ENCODE measurements at regions not wholly inside any gene's neighbourhood (a gene's known extent, or its start where the extent isn't known, plus 50 kb on each side); places are given as distances from the start of the nearest gene placed in this dataset.

GRCh38 chr6:2387445-2387844 is 142.0 kb upstream of the GMDS start:
- no peak for ATAC-seq (ENCODE audit: insufficient read depth, low FRiP score)
- no peak overlapping the region for H3K9ac ChIP-seq (ENCODE audit: insufficient read depth in 1 of 2, low read length in 2 of 2)
- no peak overlapping the region for H3K4me3 ChIP-seq
- H3K4me1 ChIP-seq (ENCODE audit: control insufficient read depth in 5 of 5, insufficient read depth in 5 of 5, low read length in 5 of 5): no peaks in the 10 kb centered on the region
- 90 to 92% methylated on average over 3 of the region's 3 CpGs for WGBS, 2 donors
- H3K9me3 ChIP-seq (ENCODE audit: control insufficient read depth in 4 of 4, insufficient read depth in 3 of 4, low read length in 3 of 4): peaks cover 0 to 3% (median 0%) of the 10 kb centered on the region in 4 donors
- H3K27me3 ChIP-seq (ENCODE audit: control insufficient read depth in 3 of 3, insufficient read depth in 3 of 3, low read length in 2 of 3): no peaks in the 10 kb centered on the region
- no peaks in the 10 kb centered on the region for H3K36me3 ChIP-seq (ENCODE audit: control insufficient read depth in 4 of 4, insufficient read depth in 4 of 4, low read length in 4 of 4)
- H3K27ac ChIP-seq (ENCODE audit: low read depth in 1 of 2, low read length in 1 of 2): no peak overlapping the region
- DNase-seq: no peak
- no peak for TF ChIP-seq CTCF (IDR thresholded peaks at IDR 0.05; ENCODE audit: control extremely low read depth, extremely low read depth)

GRCh38 chr6:2385471-2385983 is 140.1 kb upstream of the GMDS start:
- Histone ChIP-seq H3K4me3 (no peak overlapping the region), H3K9ac (ENCODE audit: insufficient read depth in 1 of 2, low read length in 2 of 2) (no peak overlapping the region), H3K4me1 (ENCODE audit: control insufficient read depth in 5 of 5, insufficient read depth in 5 of 5, low read length in 5 of 5) (no peaks in the 10 kb centered on the region), H3K27me3 (ENCODE audit: control insufficient read depth in 3 of 3, insufficient read depth in 3 of 3, low read length in 2 of 3) (no peaks in the 10 kb centered on the region), H3K36me3 (ENCODE audit: control insufficient read depth in 4 of 4, insufficient read depth in 4 of 4, low read length in 4 of 4) (no peaks in the 10 kb centered on the region), H3K27ac (ENCODE audit: low read depth in 1 of 2, low read length in 1 of 2) (no peak overlapping the region), H3K9me3 (ENCODE audit: control insufficient read depth in 4 of 4, insufficient read depth in 3 of 4, low read length in 3 of 4) (peaks cover 0 to 3% (median 0%) of the 10 kb centered on the region in 4 donors)
- 92 to 94% methylated on average over 9 of the region's 9 CpGs for WGBS, 2 donors
- no peak for DNase-seq
- no peak for ATAC-seq (ENCODE audit: insufficient read depth, low FRiP score)
- TF ChIP-seq CTCF (IDR thresholded peaks at IDR 0.05; ENCODE audit: control extremely low read depth, extremely low read depth): no peak

- Histone ChIP-seq H3K9me3 (ENCODE audit: control insufficient read depth in 4 of 4, insufficient read depth in 3 of 4, low read length in 3 of 4) (peaks cover 0 to 3% (median 0%) of the 10 kb centered on the region in 4 donors), H3K4me1 (ENCODE audit: control insufficient read depth in 5 of 5, insufficient read depth in 5 of 5, low read length in 5 of 5) (no peaks in the 10 kb centered on the region), H3K27ac (ENCODE audit: low read depth in 1 of 2, low read length in 1 of 2) (no peak overlapping the region), H3K9ac (ENCODE audit: insufficient read depth in 1 of 2, low read length in 2 of 2) (no peak overlapping the region), H3K4me3 (no peak overlapping the region), H3K36me3 (ENCODE audit: control insufficient read depth in 4 of 4, insufficient read depth in 4 of 4, low read length in 4 of 4) (no peaks in the 10 kb centered on the region), H3K27me3 (ENCODE audit: control insufficient read depth in 3 of 3, insufficient read depth in 3 of 3, low read length in 2 of 3) (no peaks in the 10 kb centered on the region)
- TF ChIP-seq CTCF (IDR thresholded peaks at IDR 0.05; ENCODE audit: control extremely low read depth, extremely low read depth): no peak
- no peak for ATAC-seq (ENCODE audit: insufficient read depth, low FRiP score)
- DNase-seq: no peak
- WGBS, 2 donors: 91 to 95% methylated on average over 3 of the region's 3 CpGs
These were observed 139.1 kb upstream of the GMDS start for GRCh38 chr6:2384528-2384927.

Measured in lung (tissue), 11 donors.